ENCODE measurements at regions not wholly inside any gene's neighbourhood (a gene's known extent, or its start where the extent isn't known, plus 50 kb on each side); places are given as distances from the start of the nearest gene placed in this dataset.

- TF ChIP-seq CTCF (IDR thresholded peaks at IDR 0.05) (no peak), POLR2A (IDR thresholded peaks at IDR 0.05; ENCODE audit: low read depth) (no peak), EP300 (IDR thresholded peaks at IDR 0.05) (no peak)
Measured at GRCh38 chr2:240208096-240208495, 67.6 kb upstream of the OTOS start.
